ENCODE measurements at regions not wholly inside any gene's neighbourhood (a gene's known extent, or its start where the extent isn't known, plus 50 kb on each side); places are given as distances from the start of the nearest gene placed in this dataset.

- TF ChIP-seq CTCF (IDR thresholded peaks at IDR 0.05; ENCODE audit: insufficient read depth, low read depth, low read length) (no peak), EZH2 (IDR thresholded peaks at IDR 0.05; ENCODE audit: insufficient read depth, low read length) (no peak)
These were observed 242.6 kb downstream of the KCTD12 start for GRCh38 chr13:76643596-76643995.
